AG04450 (cell line): ENCODE measurements at regions not wholly inside any gene's neighbourhood (a gene's known extent, or its start where the extent isn't known, plus 50 kb on each side); places are given as distances from the start of the nearest gene placed in this dataset.

Source experiments
- CTCF ChIA-PET: fragments of 300-600, 350-600 bp; formaldehyde crosslinking; extraction: SDS; loops from one replicate; lab custom pipeline; 2022; ENCODE audit warnings: antibody characterized with exemption, inconsistent platforms; lab: Charles Lee
- POLR2A ChIA-PET: fragments of 350-600 bp; formaldehyde crosslinking; extraction: SDS; loops from one replicate; lab custom pipeline; 2021; ENCODE audit warnings: antibody characterized with exemption, inconsistent platforms; lab: Yijun Ruan, JAX
- DNase-seq: peaks from one replicate; pipeline ENCODE4 v3.0.0-alpha.2; 2011; ENCODE audit warnings: low read depth, low spot score
- H3K27ac ChIP-seq: one replicate; pipeline ENCODE4 v1.5.1; 2012; ENCODE audit warnings: low read depth, low read length, control low read depth
- H3K27me3 ChIP-seq: one replicate; pipeline ENCODE4 v1.6.0; 2012; ENCODE audit warnings: low read length; ENCODE audit not compliant: control insufficient read depth, insufficient read depth
- H3K4me3 ChIP-seq: 2 replicates; pipeline ENCODE4 v1.5.1; 2011; ENCODE audit warnings: mild to moderate bottlenecking, low read depth, low read length, control low read depth
- H3K9me3 ChIP-seq: 2 replicates; pipeline ENCODE4 v1.5.1; 2012; ENCODE audit warnings: low read length; ENCODE audit not compliant: control insufficient read depth, insufficient read depth
- TF ChIP-seq, protein P1 (sequence below): IDR thresholded peaks from 2 replicates; pipeline ENCODE4 v1.5.1; 2011; ENCODE audit warnings: low read depth, low read length, control low read depth, inconsistent platforms

DNA sequence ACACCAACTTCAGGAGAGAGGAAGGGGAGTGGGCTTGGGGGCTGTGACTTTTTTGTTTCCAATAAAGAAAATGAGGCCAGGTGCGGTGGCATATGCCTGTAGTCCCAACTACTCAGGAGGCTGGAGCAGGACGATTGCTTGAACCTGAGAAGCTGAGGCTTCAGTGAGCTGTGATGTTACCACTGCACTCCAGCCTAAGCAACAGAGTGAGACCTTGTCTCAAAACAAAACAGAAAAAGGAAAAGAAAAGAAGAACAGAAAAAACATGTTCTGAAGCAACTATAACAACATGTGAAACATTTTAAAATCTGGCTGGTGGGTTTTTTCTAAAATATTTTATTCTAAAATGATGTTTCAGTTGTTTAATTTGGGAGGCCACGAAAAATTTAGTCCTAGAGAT is 554.0 kb upstream of the ZFHX3 start:
- no peak overlapping the region for H3K27ac ChIP-seq
- H3K9me3 ChIP-seq: no peaks in the 10 kb centered on the region; the same call in 1 of the 2 replicates
- DNase-seq: no peak
- ChIA-PET CTCF (no interaction called here), POLR2A (no interaction called here)
- H3K27me3 ChIP-seq: no peaks in the 10 kb centered on the region
- TF ChIP-seq, protein P1, sequence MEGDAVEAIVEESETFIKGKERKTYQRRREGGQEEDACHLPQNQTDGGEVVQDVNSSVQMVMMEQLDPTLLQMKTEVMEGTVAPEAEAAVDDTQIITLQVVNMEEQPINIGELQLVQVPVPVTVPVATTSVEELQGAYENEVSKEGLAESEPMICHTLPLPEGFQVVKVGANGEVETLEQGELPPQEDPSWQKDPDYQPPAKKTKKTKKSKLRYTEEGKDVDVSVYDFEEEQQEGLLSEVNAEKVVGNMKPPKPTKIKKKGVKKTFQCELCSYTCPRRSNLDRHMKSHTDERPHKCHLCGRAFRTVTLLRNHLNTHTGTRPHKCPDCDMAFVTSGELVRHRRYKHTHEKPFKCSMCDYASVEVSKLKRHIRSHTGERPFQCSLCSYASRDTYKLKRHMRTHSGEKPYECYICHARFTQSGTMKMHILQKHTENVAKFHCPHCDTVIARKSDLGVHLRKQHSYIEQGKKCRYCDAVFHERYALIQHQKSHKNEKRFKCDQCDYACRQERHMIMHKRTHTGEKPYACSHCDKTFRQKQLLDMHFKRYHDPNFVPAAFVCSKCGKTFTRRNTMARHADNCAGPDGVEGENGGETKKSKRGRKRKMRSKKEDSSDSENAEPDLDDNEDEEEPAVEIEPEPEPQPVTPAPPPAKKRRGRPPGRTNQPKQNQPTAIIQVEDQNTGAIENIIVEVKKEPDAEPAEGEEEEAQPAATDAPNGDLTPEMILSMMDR: no peak
- H3K4me3 ChIP-seq: no peak overlapping the region

DNA sequence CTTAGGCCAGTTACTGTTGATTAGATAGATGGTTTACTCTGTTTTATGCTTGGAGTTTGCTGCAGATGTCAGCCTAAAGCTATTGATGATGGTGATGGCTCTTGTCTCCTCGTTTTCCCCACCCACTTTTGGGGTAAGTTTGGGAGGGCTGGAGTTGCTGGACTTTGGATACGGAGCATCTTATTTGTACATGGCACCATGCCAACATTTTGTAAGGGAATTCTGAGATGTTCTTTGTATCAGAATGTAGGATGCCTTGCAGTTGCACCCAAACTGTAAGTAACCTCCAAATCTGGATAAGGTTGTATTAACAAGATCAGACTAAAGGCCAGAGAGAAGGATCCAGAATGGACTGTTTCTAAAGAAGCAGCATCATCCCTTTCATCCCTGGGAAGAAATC is 551.9 kb upstream of the ZFHX3 start:
- ChIA-PET POLR2A (no interaction called here), CTCF (no interaction called here)
- TF ChIP-seq, protein P1: no peak
- Histone ChIP-seq H3K9me3 (no peaks in the 10 kb centered on the region), H3K4me3 (no peak overlapping the region), H3K27me3 (no peaks in the 10 kb centered on the region), H3K27ac (no peak overlapping the region)
- no peak for DNase-seq

DNA sequence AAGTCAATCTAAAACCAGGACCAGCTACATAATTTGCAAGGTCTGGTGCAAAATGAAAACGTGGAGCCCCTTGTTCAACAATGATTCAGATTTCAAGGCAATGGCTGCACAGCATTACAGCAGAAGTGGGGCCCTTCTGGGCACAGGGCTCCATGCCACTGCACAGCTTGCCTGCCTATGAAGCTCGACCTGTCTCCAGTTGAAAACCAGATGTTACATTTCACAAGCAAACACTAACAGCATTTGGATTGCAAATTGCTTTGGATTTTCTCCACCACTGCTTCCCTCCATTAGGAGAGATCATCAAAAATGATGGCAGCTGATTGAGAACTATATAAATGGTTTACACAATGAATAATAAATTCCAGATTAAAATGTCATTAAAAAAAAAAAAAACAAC is 551.4 kb upstream of the ZFHX3 start:
- TF ChIP-seq, protein P1: no peak
- H3K27me3 ChIP-seq: no peaks in the 10 kb centered on the region
- POLR2A ChIA-PET: no interaction called here
- CTCF ChIA-PET: no interaction called here
- DNase-seq: no peak
- no peaks in the 10 kb centered on the region for H3K9me3 ChIP-seq
- H3K27ac ChIP-seq: no peak overlapping the region
- no peak overlapping the region for H3K4me3 ChIP-seq

DNA sequence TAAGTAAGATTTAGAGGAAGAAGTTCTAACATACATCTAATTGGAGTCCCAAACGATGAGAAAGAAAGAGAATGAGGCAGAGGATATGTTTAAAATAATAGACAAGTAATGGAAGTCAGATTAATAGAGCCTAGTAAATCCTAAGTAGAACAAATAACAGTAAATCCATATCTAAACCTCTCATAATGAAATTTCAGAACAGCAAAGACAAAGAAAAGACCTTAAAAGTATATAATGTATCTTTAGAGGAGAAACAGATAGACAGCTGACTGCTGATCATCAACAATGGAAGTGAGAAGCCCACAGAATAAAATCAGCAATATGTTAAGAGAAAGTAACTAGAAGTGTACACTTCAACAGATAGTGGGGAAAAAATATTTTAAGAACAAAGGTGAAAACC is 536.2 kb upstream of the ZFHX3 start:
- no peaks in the 10 kb centered on the region for H3K27me3 ChIP-seq
- DNase-seq: no peak
- no peaks in the 10 kb centered on the region for H3K9me3 ChIP-seq
- no peak overlapping the region for H3K27ac ChIP-seq
- POLR2A ChIA-PET: no interaction called here
- CTCF ChIA-PET: interaction anchor here (0.6 kb wide), 1 partner anchor 915 kb away, joined by 3 read pairs; no protein-coding TSS in a partner anchor
- H3K4me3 ChIP-seq: no peak overlapping the region
- TF ChIP-seq, protein P1: no peak

DNA sequence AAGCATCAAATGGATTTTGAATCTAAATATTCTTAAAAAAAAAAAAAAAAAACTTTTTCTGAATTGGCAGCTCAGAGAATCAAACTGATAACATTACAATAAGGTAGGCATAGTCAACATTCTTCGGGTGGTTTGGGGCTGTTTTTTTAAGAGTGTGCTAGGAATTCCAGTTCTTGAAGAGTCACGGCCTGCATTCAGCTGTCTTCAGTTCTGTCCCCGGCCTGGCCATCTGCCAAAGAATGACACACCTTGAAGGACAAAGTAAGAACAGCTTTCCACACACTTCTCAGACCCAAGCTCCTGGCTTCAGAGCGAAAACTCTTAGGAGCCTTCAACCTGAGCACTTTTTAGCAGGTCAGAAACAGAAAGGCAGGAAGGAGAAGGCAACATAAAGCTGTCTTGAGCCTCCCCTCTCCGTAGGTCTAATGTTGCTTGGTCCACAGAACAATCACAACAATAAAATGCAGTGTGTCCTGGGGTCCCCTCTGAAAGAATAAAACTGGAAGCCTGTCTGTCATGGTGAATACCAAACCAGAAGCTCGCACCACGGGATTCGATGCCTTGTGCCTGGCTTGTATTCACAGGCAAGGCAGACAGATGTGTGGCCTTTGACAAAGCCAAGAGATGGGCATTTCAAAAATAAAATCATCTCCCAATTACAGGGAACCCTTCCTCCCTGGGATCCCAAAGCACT is 524.4 kb upstream of the ZFHX3 start:
- CTCF ChIA-PET: interaction anchor here (0.5 kb wide), 1 partner anchor 71 kb away, joined by 3 read pairs; no protein-coding TSS in a partner anchor
- POLR2A ChIA-PET: no interaction called here

More for the DNA sequence above, 524.4 kb upstream of the ZFHX3 start:
- Histone ChIP-seq H3K4me3 (no peak overlapping the region), H3K9me3 (no peaks in the 10 kb centered on the region; the same call in 1 of the 2 replicates), H3K27ac (no peak overlapping the region), H3K27me3 (no peaks in the 10 kb centered on the region)
- DNase-seq: no peak
- TF ChIP-seq, protein P1: no peak
